Spleen (tissue), 11 donors: ENCODE measurements at regions not wholly inside any gene's neighbourhood (a gene's known extent, or its start where the extent isn't known, plus 50 kb on each side); places are given as distances from the start of the nearest gene placed in this dataset.

Experiments used
- DNase-seq: peaks from one replicate; pipeline ENCODE4 v3.0.0-alpha.2; 2020
- H3K27ac ChIP-seq, 8 donors: fragments of 200-600 bp; sonication (generic) in 7 of 8; 1 replicate in 4 of 8; 2 replicates in 4 of 8; pipeline versions ENCODE4 v1.5.0 to v1.8.0; 2016 to 2021; ENCODE audit warnings: inconsistent platforms in 4 of 8, mild to moderate bottlenecking in 4 of 8, moderate library complexity in 1 of 8
- H3K27me3 ChIP-seq, 7 donors: fragments of 200-600 bp; sonication (generic) in 6 of 7; replicated peaks in 1 of 7; 1 replicate in 4 of 7; 2 replicates in 3 of 7; pipeline versions ENCODE4 v1.5.0 to v1.8.0; 2016 to 2021; ENCODE audit warnings: inconsistent platforms in 3 of 7, mild to moderate bottlenecking in 1 of 7
- H3K36me3 ChIP-seq, 6 donors: fragments of 200-600 bp; sonication (generic) in 5 of 6; 1 replicate in 4 of 6; 2 replicates in 2 of 6; pipeline versions ENCODE4 v1.5.0 to v1.8.0; 2016 to 2021; ENCODE audit warnings: inconsistent platforms in 2 of 6
- H3K4me1 ChIP-seq, 6 donors: fragments of 200-600 bp; sonication (generic) in 5 of 6; 1 replicate in 3 of 6; 2 replicates in 3 of 6; pipeline versions ENCODE4 v1.5.0 to v1.8.0; 2016 to 2021; ENCODE audit warnings: inconsistent platforms in 3 of 6
- H3K4me3 ChIP-seq, 8 donors: fragments of 200-600 bp; sonication (generic) in 7 of 8; 1 replicate in 4 of 8; 2 replicates in 4 of 8; pipeline versions ENCODE4 v1.5.0 to v1.8.0; 2016 to 2021; ENCODE audit warnings: inconsistent platforms in 4 of 8, mild to moderate bottlenecking in 4 of 8, moderate library complexity in 2 of 8
- H3K9me3 ChIP-seq, 8 donors: fragments of 200-600 bp; sonication (generic) in 7 of 8; 1 replicate in 4 of 8; 2 replicates in 4 of 8; pipeline versions ENCODE4 v1.5.0 to v1.8.0; 2016 to 2021; ENCODE audit warnings: inconsistent platforms in 4 of 8
- CTCF ChIP-seq, 11 experiments: fragments of 200-600 bp in 7 of 11; fragments of 450-650 bp in 4 of 11; sonication (generic) in 4 of 11; IDR thresholded peaks in 8 of 11; conservative IDR thresholded peaks in 3 of 11; 1 replicate in 7 of 11; 2 replicates in 4 of 11; pipeline versions ENCODE4 v1.4.0 to v1.8.0; 2016 to 2021; ENCODE audit warnings: antibody characterized with exemption in 11 of 11, inconsistent platforms in 4 of 11, mild to moderate bottlenecking in 1 of 11
- POLR2A ChIP-seq, 3 donors: fragments of 450-650 bp; IDR thresholded peaks; one replicate each; pipeline ENCODE4 v1.5.1; 2017; ENCODE audit warnings: antibody characterized with exemption in 3 of 3, mild to moderate bottlenecking in 1 of 3
- POLR2AphosphoS5 ChIP-seq, 3 donors: sonication (generic); formaldehyde crosslinking; IDR thresholded peaks; one replicate each; pipeline ENCODE4 v1.5.1; 2017; ENCODE audit warnings: antibody characterized with exemption in 3 of 3
- WGBS, 5 donors: extraction: QIAGEN DNeasy Blood & Tissue Kit in 3 of 5; methylation state at CpG; one replicate each; pipeline versions ENCODE4 v1.1.5 to v1.1.7; 2013 to 2018; 5-methylcytosine and 5-hydroxymethylcytosine counted together
- intact Hi-C: fragments of 100-400 bp; cut with DNase I; formaldehyde crosslinking; loops from one replicate; pipeline ENCODE4 v1.15.0; 2023; ENCODE audit warnings: low total_unique reads
- donor health status: healthy with polysubstance abuse.
- donor health status: DM: no; HTN: no; CAD: no; lungs with moderate emphysema.
- donor health status: DM: no; HTN: no; CAD: no.
- donor health status: Bipolar disorder and iron deficiency.
- donor health status: healthy.
- donor health status: DM: no; HTN: no; CAD: no.
- donor health status: DM: yes; HTN: yes; CAD: no.

DNA sequence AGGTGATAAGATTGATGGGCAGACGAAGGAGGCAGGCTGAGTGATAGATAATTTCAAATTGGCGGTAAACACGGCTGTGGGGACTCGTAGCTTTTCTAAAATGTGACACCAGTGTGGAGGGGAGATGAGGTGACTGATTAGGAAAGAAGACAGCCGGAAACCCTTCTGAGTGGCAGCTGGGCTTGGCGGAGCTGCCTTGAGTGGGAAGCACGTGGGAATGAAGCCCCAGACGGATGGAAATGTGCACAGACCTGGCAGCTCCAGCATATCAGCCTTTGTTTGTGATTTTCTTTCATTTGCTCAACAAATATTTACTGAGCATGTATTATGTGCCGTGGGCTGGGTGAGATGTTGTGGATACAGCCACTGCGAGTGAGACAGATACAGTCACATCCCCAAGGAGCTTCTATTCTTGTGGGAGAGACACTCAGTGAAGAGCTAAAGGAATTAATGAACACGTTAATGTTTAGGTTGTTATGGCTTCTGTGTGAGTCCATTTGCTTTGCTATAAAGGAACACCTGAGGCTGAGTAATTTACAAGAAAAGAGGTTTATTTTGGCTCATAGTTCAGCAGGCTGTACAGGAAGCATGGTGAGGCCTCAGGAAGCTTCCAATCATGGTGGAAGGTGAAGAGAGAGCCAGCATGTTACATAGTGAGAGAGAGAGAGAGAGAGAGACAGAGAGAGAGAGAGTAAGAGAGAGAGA, 65.5 kb upstream of the LHX5 start:
- Histone ChIP-seq H3K27me3 (peaks cover 0 to 70% (median 9%) of the 10 kb centered on the region in 7 donors), H3K4me3 (no peak overlapping the region)
- intact Hi-C loops = no loop called here

DNA sequence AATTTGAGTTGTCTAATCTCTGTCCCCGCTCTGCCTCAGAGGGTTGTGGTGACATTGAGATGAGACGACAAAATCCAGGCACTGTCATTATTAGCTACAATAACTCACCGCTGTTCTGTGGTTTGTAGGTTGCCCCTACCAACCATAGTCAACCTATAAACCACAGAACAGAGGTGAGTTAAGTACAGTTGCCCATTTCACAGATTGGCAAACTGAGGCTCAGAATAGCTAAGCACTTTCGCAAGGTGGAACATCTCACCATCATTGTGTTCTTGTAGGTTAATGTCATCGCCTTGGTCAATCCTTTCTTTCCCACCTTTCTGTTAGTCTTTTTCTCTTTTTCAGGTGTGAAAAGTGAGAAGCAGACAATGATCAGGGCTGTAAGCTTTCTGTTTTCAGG, 63.4 kb upstream of the LHX5 start:
- TF ChIP-seq CTCF (IDR thresholded peaks at IDR 0.05 in 8 of 11, conservative IDR thresholded peaks at IDR 0.05 in 3 of 11) = no peak
- 81 to 94% (median 90%) methylated on average over 5 of the region's 5 CpGs for WGBS, 5 donors
- no peaks in the 10 kb centered on the region for H3K36me3 ChIP-seq
- peaks cover 0 to 75% (median 9%) of the 10 kb centered on the region in 7 donors for H3K27me3 ChIP-seq
- intact Hi-C loops = no loop called here
- H3K27ac ChIP-seq = no peak overlapping the region
- no peak overlapping the region for H3K4me3 ChIP-seq
- peaks cover 0 to 15% (median 2%) of the 10 kb centered on the region in 8 donors for H3K9me3 ChIP-seq
- no peaks in the 10 kb centered on the region for H3K4me1 ChIP-seq
- no peak for DNase-seq

More for the DNA sequence above, 65.5 kb upstream of the LHX5 start:
- Histone ChIP-seq H3K9me3 (peaks cover 0 to 15% (median 2%) of the 10 kb centered on the region in 8 donors), H3K27ac (no peak overlapping the region), H3K36me3 (no peaks in the 10 kb centered on the region), H3K4me1 (no peaks in the 10 kb centered on the region)
- no peak for DNase-seq
- TF ChIP-seq POLR2AphosphoS5 (IDR thresholded peaks at IDR 0.05) (no peak), CTCF (IDR thresholded peaks at IDR 0.05 in 8 of 11, conservative IDR thresholded peaks at IDR 0.05 in 3 of 11) (no peak), POLR2A (IDR thresholded peaks at IDR 0.05) (no peak)
- WGBS, 5 donors = 62 to 66% (median 64%) methylated on average over 11 of the region's 11 CpGs

DNA sequence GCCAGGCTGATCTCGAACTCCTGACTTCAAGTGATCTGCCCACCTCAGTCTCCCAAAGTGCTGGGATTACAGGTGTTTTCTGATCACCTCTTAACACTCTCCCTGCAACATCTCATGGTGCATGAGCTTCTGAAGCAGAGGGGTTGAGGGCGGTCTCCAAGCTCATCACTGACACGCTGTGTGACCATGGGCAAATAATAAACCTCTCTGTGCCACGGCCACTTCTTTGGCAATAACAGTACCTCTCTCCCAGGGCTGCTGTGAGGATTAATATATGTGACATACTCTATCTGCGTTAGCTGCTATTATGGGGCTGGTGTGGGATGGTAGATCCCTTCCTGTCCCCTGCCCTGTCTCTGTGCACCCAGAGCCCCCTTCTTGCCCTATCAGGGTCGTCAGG, 62.9 kb upstream of the LHX5 start:
- WGBS, 5 donors = 75 to 84% (median 80%) methylated on average over 6 of the region's 6 CpGs
- intact Hi-C loops = no loop called here
- no peak for DNase-seq
- Histone ChIP-seq H3K4me3 (no peak overlapping the region), H3K27me3 (peaks cover 0 to 74% (median 9%) of the 10 kb centered on the region in 7 donors), H3K4me1 (no peaks in the 10 kb centered on the region), H3K27ac (no peak overlapping the region), H3K36me3 (no peaks in the 10 kb centered on the region), H3K9me3 (peaks cover 0 to 15% (median 2%) of the 10 kb centered on the region in 8 donors)
- TF ChIP-seq POLR2AphosphoS5 (IDR thresholded peaks at IDR 0.05) = no peak
- no peak for TF ChIP-seq POLR2A (IDR thresholded peaks at IDR 0.05)
- no peak for TF ChIP-seq CTCF (IDR thresholded peaks at IDR 0.05 in 8 of 11, conservative IDR thresholded peaks at IDR 0.05 in 3 of 11)

DNA sequence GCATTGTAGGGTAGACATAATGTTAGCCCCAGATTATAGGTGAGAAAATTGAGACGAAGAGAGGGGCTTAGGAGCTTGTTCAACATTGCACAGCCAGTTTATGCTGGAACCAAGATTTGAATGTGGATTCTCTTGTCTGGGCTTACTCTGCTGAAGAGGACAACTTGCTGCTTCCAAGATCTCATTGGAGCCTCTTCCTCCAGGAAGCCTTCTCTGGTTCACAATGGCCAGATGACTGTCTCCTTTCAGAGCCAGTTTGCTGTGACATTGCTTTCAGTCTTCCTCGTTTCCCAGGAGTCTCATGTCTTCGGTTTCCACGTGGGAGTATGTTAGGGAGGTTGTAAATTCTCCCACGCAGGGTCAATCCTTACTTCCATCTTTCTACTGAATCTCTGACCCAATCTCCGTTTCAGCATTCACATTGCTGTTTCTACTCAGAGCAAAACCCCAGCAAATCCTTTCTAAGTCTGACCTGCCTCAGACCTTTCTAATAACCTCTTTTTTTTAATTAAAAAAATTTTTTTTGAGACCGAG, 62.2 kb upstream of the LHX5 start:
- H3K27ac ChIP-seq = no peak overlapping the region
- intact Hi-C loops = no loop called here
- DNase-seq = no peak
- 55 to 70% (median 60%) methylated on average over 7 of the region's 7 CpGs for WGBS, 5 donors
- no peaks in the 10 kb centered on the region for H3K36me3 ChIP-seq
- H3K9me3 ChIP-seq = peaks cover 0 to 9% (median 0%) of the 10 kb centered on the region in 8 donors
- TF ChIP-seq POLR2AphosphoS5 (IDR thresholded peaks at IDR 0.05) = no peak
- TF ChIP-seq CTCF (IDR thresholded peaks at IDR 0.05 in 8 of 11, conservative IDR thresholded peaks at IDR 0.05 in 3 of 11) = no peak
- no peak for TF ChIP-seq POLR2A (IDR thresholded peaks at IDR 0.05)
- H3K4me1 ChIP-seq = no peaks in the 10 kb centered on the region
- no peak overlapping the region for H3K4me3 ChIP-seq
- H3K27me3 ChIP-seq = peaks cover 0 to 76% (median 9%) of the 10 kb centered on the region in 7 donors
